ENCODE measurements at regions not wholly inside any gene's neighbourhood (a gene's known extent, or its start where the extent isn't known, plus 50 kb on each side); places are given as distances from the start of the nearest gene placed in this dataset.

DNA sequence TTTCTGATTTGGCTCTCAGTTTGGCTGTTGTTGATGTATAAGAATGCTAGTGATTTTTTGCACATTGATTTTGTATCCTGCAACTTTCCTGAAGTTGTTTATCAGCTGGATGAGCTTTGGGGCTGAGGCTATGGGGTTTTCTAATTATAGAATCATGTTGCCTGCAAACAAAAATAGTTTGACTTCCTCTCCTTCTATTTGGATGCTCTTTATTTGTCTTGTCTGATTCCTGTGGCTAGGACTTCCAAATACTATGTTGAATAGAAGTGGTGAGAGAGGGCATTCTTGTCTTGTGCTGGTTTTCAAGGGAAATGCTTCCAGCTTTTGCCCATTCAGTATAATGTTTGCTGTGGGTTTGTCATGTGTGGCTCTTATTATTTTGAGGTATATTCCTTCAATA, 734.7 kb upstream of the FAM241A start (continued):
- TF ChIP-seq, protein P1, sequence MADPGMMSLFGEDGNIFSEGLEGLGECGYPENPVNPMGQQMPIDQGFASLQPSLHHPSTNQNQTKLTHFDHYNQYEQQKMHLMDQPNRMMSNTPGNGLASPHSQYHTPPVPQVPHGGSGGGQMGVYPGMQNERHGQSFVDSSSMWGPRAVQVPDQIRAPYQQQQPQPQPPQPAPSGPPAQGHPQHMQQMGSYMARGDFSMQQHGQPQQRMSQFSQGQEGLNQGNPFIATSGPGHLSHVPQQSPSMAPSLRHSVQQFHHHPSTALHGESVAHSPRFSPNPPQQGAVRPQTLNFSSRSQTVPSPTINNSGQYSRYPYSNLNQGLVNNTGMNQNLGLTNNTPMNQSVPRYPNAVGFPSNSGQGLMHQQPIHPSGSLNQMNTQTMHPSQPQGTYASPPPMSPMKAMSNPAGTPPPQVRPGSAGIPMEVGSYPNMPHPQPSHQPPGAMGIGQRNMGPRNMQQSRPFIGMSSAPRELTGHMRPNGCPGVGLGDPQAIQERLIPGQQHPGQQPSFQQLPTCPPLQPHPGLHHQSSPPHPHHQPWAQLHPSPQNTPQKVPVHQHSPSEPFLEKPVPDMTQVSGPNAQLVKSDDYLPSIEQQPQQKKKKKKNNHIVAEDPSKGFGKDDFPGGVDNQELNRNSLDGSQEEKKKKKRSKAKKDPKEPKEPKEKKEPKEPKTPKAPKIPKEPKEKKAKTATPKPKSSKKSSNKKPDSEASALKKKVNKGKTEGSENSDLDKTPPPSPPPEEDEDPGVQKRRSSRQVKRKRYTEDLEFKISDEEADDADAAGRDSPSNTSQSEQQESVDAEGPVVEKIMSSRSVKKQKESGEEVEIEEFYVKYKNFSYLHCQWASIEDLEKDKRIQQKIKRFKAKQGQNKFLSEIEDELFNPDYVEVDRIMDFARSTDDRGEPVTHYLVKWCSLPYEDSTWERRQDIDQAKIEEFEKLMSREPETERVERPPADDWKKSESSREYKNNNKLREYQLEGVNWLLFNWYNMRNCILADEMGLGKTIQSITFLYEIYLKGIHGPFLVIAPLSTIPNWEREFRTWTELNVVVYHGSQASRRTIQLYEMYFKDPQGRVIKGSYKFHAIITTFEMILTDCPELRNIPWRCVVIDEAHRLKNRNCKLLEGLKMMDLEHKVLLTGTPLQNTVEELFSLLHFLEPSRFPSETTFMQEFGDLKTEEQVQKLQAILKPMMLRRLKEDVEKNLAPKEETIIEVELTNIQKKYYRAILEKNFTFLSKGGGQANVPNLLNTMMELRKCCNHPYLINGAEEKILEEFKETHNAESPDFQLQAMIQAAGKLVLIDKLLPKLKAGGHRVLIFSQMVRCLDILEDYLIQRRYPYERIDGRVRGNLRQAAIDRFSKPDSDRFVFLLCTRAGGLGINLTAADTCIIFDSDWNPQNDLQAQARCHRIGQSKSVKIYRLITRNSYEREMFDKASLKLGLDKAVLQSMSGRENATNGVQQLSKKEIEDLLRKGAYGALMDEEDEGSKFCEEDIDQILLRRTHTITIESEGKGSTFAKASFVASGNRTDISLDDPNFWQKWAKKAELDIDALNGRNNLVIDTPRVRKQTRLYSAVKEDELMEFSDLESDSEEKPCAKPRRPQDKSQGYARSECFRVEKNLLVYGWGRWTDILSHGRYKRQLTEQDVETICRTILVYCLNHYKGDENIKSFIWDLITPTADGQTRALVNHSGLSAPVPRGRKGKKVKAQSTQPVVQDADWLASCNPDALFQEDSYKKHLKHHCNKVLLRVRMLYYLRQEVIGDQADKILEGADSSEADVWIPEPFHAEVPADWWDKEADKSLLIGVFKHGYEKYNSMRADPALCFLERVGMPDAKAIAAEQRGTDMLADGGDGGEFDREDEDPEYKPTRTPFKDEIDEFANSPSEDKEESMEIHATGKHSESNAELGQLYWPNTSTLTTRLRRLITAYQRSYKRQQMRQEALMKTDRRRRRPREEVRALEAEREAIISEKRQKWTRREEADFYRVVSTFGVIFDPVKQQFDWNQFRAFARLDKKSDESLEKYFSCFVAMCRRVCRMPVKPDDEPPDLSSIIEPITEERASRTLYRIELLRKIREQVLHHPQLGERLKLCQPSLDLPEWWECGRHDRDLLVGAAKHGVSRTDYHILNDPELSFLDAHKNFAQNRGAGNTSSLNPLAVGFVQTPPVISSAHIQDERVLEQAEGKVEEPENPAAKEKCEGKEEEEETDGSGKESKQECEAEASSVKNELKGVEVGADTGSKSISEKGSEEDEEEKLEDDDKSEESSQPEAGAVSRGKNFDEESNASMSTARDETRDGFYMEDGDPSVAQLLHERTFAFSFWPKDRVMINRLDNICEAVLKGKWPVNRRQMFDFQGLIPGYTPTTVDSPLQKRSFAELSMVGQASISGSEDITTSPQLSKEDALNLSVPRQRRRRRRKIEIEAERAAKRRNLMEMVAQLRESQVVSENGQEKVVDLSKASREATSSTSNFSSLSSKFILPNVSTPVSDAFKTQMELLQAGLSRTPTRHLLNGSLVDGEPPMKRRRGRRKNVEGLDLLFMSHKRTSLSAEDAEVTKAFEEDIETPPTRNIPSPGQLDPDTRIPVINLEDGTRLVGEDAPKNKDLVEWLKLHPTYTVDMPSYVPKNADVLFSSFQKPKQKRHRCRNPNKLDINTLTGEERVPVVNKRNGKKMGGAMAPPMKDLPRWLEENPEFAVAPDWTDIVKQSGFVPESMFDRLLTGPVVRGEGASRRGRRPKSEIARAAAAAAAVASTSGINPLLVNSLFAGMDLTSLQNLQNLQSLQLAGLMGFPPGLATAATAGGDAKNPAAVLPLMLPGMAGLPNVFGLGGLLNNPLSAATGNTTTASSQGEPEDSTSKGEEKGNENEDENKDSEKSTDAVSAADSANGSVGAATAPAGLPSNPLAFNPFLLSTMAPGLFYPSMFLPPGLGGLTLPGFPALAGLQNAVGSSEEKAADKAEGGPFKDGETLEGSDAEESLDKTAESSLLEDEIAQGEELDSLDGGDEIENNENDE (IDR thresholded peaks at IDR 0.05; ENCODE audit: insufficient replicate concordance, low read length): no peak
